Activated CD4-positive, alpha-beta T cell treated with anti-CD3 and anti-CD28 coated beads for 36 hours (primary cell): ENCODE measurements at regions not wholly inside any gene's neighbourhood (a gene's known extent, or its start where the extent isn't known, plus 50 kb on each side); places are given as distances from the start of the nearest gene placed in this dataset.

ENCODE experiments used
- ATAC-seq: fragments of 200-7000 bp; cut with Tn5 transposase; one replicate; pipeline ENCODE4 v1.10.0; 2021; ENCODE audit warnings: mild to moderate bottlenecking, moderate library complexity
- CTCF ChIA-PET: fragments of 350-600 bp; sonication (Branson Sonifier 250); formaldehyde crosslinking; loops from one replicate; lab custom pipeline; 2021; ENCODE audit warnings: antibody characterized with exemption; lab: Charles Lee
- POLR2A ChIA-PET: fragments of 350-600 bp; sonication (Branson Sonifier 250); formaldehyde crosslinking; loops from one replicate; lab custom pipeline; 2021; ENCODE audit warnings: antibody characterized with exemption, inconsistent platforms; lab: Charles Lee
- DNase-seq: peaks from one replicate; pipeline ENCODE4 v3.0.0-alpha.2; 2020
- H3K27ac Mint-ChIP-seq: one replicate; pipeline ENCODE4 v1.8.0; 2021; ENCODE audit warnings: mixed read lengths
- H3K27me3 Mint-ChIP-seq: one replicate; pipeline ENCODE4 v1.8.0; 2021; ENCODE audit warnings: mixed read lengths
- H3K36me3 Mint-ChIP-seq: one replicate; pipeline ENCODE4 v1.8.0; 2021; ENCODE audit warnings: low read depth, mixed read lengths
- H3K4me1 Mint-ChIP-seq: one replicate; pipeline ENCODE4 v1.8.0; 2021; ENCODE audit warnings: mixed read lengths
- H3K4me3 Mint-ChIP-seq: one replicate; pipeline ENCODE4 v1.8.0; 2021; ENCODE audit warnings: mild to moderate bottlenecking, moderate library complexity, mixed read lengths
- H3K9me3 Mint-ChIP-seq: one replicate; pipeline ENCODE4 v1.8.0; 2021; ENCODE audit warnings: low read depth, mixed read lengths
- intact Hi-C, 2 experiments: fragments of 100-400 bp; cut with DNase I in 1 of 2; cut with micrococcal nuclease in 1 of 2; formaldehyde crosslinking; loops; one replicate each; pipeline versions ENCODE4 v1.14.2 to v1.15.1; 2022 to 2024; cut with DNase I, micrococcal nuclease

DNA sequence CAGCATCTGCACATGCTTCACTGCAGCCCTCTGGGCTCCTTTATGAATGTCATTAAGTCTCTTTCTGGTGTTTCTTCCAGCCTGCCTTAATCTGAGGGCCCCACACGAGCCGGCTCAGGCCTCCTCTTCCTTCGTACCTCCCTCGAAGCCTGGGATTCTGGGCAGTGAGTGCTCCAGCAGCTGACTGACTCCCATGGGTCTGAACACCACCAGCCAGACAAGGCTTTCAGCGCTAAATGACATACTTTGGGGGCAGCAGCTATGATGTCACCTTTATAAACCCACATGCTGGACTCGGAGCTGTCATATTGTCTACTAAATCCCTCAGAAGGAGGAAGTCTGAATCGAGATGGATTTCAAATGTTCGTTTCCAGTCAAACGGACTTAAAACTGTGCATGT, 127.1 kb downstream of the TRIM29 start:
- H3K27me3 Mint-ChIP-seq = peaks cover 36% of the 10 kb centered on the region
- ChIA-PET CTCF (interaction anchor here (0.7 kb wide), 1 partner anchor 278 kb away, joined by 3 read pairs; no protein-coding TSS in a partner anchor), POLR2A (no interaction called here)
- H3K9me3 Mint-ChIP-seq = no peaks in the 10 kb centered on the region
- H3K4me1 Mint-ChIP-seq = no peaks in the 10 kb centered on the region
- intact Hi-C loops = loop anchor here in 1 of 2 experiments (5.0 kb wide), 1 partner anchor 343 kb away; no protein-coding TSS in a partner anchor
- no peak for ATAC-seq
- DNase-seq = no peak
- no peak overlapping the region for H3K27ac Mint-ChIP-seq
- H3K36me3 Mint-ChIP-seq = no peaks in the 10 kb centered on the region
- no peak overlapping the region for H3K4me3 Mint-ChIP-seq

DNA sequence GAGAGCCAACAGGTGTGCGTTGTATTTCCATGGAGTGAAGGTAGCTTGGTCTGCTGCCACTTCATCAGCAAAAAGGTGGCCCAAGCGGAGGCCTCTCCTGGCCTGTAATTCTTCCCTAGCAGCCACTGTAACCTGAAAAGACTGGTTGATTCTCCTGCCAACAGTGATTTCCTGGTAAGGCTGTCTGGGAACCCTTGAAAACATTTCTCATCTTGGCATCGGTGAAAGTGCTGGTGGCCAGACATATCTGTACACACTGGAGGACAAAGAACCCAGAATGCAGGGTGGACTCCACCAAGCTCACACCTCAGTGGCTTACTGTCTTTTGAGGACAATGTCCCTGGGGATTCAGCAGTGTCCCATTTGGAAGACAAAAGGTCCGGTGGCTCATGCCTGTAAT, 128.0 kb downstream of the TRIM29 start:
- no peaks in the 10 kb centered on the region for H3K9me3 Mint-ChIP-seq
- DNase-seq = no peak
- no peak overlapping the region for H3K27ac Mint-ChIP-seq
- ChIA-PET POLR2A (no interaction called here), CTCF (no interaction called here)
- peaks cover 29% of the 10 kb centered on the region for H3K27me3 Mint-ChIP-seq
- no peak for ATAC-seq
- intact Hi-C loops = loop anchor here in 1 of 2 experiments (5.0 kb wide), 1 partner anchor 343 kb away; no protein-coding TSS in a partner anchor
- no peaks in the 10 kb centered on the region for H3K36me3 Mint-ChIP-seq
- H3K4me1 Mint-ChIP-seq = no peaks in the 10 kb centered on the region
- no peak overlapping the region for H3K4me3 Mint-ChIP-seq

DNA sequence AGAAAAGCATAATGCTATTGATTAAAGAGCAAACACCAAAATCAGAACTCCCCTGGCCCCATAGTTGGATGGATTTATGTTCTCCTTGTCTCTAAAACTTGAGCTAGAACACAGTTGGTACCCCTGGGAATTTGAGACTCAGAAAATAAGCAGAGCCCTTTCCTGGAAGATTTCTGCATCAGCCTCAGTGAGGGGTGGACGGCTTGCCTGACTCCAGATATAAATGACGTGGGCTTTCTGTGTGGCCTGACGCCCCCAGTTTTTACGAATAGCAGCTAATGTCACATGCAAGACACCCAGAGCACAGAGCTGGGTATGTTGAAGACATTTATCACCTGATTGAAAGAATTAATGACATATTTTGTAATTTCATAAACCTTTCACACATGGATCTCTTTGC, 130.8 kb downstream of the TRIM29 start:
- H3K4me3 Mint-ChIP-seq = no peak overlapping the region
- ATAC-seq (no peak), DNase-seq (no peak)
- POLR2A ChIA-PET = no interaction called here
- no peaks in the 10 kb centered on the region for H3K36me3 Mint-ChIP-seq
- no peaks in the 10 kb centered on the region for H3K4me1 Mint-ChIP-seq
- intact Hi-C loops = no loop called here
- H3K9me3 Mint-ChIP-seq = no peaks in the 10 kb centered on the region
- CTCF ChIA-PET = no interaction called here
- no peak overlapping the region for H3K27ac Mint-ChIP-seq
- peaks cover 27% of the 10 kb centered on the region for H3K27me3 Mint-ChIP-seq

DNA sequence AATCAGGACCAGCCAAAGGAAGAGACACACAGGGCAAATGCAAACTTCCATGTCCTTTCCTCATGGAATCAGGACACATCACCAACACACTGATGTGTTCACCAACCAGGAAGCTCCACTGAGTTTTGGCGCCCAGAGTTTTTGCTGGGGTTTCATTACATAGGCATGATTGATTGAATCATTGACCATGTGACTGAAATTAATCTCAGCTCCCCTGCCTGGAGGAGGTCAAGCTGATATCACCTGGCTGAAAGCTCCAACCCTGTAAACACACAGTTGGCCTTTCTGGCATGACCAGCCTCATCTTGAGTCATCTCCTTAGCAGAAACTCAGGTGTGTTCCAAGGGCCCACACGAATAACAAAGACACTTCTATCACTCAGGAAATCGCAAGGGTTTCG, 133.2 kb downstream of the TRIM29 start:
- H3K9me3 Mint-ChIP-seq = no peaks in the 10 kb centered on the region
- no peaks in the 10 kb centered on the region for H3K4me1 Mint-ChIP-seq
- no peak overlapping the region for H3K4me3 Mint-ChIP-seq
- ChIA-PET POLR2A (no interaction called here), CTCF (no interaction called here)
- no peaks in the 10 kb centered on the region for H3K36me3 Mint-ChIP-seq
- DNase-seq (no peak), ATAC-seq (no peak)
- no peak overlapping the region for H3K27ac Mint-ChIP-seq
- H3K27me3 Mint-ChIP-seq = peaks cover 19% of the 10 kb centered on the region
- intact Hi-C loops = no loop called here

DNA sequence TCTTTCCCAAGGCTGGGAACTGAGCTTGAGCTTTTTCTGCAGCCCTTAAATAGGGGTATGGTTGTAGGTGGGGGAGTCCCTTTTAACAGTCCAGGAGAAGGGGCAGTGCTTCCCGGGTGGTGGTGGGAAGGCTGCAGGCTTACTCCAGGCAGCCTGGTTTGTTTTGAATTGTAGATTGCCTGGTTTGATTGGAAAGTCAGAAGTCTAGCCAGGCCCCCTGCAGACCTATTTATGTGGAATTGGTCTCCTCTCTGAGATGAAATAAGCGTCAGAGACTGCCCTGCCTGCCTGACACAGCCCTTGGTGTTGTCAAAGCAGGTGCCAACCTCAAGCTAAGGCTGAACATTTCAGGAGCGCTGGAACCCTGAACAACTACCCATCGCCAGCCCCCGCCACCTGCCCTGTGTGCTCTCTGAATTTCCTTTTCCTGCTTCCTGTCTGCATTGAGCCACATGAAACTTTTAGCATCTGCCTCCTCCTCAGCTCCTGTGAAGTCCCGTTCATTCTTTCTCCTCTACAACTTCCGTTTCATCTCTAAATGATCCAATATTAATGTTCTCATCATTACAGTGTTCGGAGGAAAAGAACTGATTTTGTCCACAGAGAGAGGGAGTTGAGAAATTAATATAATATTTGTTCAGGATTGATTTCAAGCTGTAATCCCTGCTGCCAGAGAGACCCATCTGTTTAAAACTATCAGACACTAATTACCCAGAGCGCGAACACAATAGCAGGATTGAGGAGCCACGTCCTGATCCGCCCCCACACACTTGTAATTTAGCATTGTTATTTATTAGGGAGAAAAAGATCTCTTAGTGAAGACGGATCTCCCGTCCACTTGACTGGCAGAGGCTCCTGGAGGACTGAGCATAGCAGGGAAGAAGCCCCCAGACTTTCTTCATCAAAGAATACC, 136.5 kb downstream of the TRIM29 start:
- DNase-seq = no peak
- intact Hi-C loops = no loop called here
- ATAC-seq = no peak
- POLR2A ChIA-PET = no interaction called here
- no peaks in the 10 kb centered on the region for H3K9me3 Mint-ChIP-seq
- H3K27me3 Mint-ChIP-seq = peaks cover 16% of the 10 kb centered on the region
- H3K4me1 Mint-ChIP-seq = no peaks in the 10 kb centered on the region
- no peak overlapping the region for H3K4me3 Mint-ChIP-seq
- no peak overlapping the region for H3K27ac Mint-ChIP-seq
- H3K36me3 Mint-ChIP-seq = no peaks in the 10 kb centered on the region
- CTCF ChIA-PET = interaction anchor here (0.6 kb wide), 1 partner anchor 159 kb away, joined by 3 read pairs; no protein-coding TSS in a partner anchor

DNA sequence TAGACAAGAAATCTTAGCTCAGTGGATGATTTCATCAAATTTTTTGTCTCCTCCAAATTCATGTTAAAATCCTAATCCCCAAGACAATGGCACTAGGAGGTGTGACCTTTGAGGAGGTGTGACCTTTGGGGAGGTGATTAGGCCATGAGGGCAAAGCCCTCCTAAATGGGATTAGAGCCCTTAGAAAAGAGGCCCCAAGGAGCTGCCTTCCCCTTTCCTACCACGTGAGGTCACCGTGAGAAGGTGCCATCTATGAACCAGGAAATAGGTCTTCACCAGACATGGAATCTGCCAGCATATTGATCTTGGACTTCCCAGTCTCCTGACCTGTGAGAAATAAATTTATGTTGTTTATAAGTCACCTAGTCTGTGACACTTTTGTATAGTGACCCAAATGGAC, 138.7 kb downstream of the TRIM29 start:
- POLR2A ChIA-PET = no interaction called here
- no peak overlapping the region for H3K4me3 Mint-ChIP-seq
- H3K27me3 Mint-ChIP-seq = peaks cover 16% of the 10 kb centered on the region
- H3K4me1 Mint-ChIP-seq = no peaks in the 10 kb centered on the region
- H3K9me3 Mint-ChIP-seq = no peaks in the 10 kb centered on the region
- ATAC-seq = no peak
- intact Hi-C loops = no loop called here
- no peaks in the 10 kb centered on the region for H3K36me3 Mint-ChIP-seq
- CTCF ChIA-PET = interaction anchor here (0.6 kb wide), 1 partner anchor 191 kb away, joined by 3 read pairs; no protein-coding TSS in a partner anchor
- H3K27ac Mint-ChIP-seq = no peak overlapping the region
- DNase-seq = no peak

DNA sequence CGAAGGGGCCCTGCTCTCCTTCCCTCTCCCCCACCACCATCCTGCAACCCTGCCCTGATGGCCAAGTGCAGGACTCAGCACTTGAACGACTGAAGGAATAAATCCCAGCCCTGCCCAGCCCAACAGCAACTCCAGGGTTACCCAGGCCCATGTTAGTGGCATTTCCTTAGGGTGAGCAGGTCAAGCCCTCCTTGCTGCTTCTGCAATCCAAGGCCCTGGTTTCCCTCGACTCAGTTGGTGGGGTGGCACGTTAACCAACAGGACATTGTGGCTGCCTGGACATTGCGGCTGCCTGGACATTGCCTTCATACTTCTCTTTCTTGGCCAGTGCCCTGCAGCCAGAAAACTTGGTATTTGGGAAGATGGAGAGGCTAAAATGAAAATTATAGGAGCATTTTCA, 141.4 kb downstream of the TRIM29 start:
- peaks cover 7% of the 10 kb centered on the region for H3K27me3 Mint-ChIP-seq
- no peak overlapping the region for H3K27ac Mint-ChIP-seq
- H3K4me3 Mint-ChIP-seq = no peak overlapping the region
- ATAC-seq (no peak), DNase-seq (no peak)
- intact Hi-C loops = no loop called here
- ChIA-PET CTCF (no interaction called here), POLR2A (no interaction called here)
- H3K9me3 Mint-ChIP-seq = no peaks in the 10 kb centered on the region
- H3K4me1 Mint-ChIP-seq = no peaks in the 10 kb centered on the region
- no peaks in the 10 kb centered on the region for H3K36me3 Mint-ChIP-seq

DNA sequence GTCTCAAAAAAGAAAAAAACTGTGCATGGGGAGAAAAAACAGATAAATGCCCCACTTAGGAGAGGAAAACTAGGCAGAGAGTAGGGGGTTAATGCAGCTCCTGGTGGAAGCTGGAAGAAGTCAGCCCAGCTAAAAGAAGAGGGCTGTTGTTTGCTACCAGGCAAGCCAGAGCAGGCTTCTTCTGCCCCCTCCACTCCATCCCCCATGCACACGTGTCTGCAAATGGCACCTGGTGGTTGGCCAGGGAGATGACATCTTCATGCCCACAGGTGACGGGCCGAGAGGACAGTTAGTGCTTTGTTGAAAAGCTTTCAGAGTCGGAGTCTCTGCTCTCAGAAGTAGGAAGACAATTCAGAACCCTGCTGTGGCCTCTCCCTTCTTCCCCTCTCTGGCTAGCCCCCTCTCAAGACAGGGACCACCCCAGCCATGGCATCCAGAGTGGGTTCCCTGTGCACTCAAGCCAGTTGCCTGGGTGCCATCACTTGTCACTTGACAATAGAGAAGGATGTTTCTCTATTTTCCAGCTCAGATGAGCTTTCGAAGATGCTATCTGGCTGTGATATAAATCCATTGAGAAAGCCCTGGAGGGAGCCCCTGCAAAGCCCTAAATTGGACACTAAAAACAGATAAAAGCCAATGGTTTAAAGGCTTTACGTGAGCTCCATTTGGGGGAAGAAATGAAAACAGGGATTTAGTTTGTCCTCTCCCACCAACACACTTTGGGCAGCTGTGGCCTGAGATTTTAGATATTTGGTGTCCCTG, 142.0 kb downstream of the TRIM29 start:
- CTCF ChIA-PET = no interaction called here
- POLR2A ChIA-PET = no interaction called here
- DNase-seq (no peak), ATAC-seq (no peak)
- Mint-ChIP-seq H3K27me3 (peaks cover 7% of the 10 kb centered on the region), H3K4me3 (no peak overlapping the region), H3K9me3 (no peaks in the 10 kb centered on the region), H3K36me3 (no peaks in the 10 kb centered on the region), H3K27ac (no peak overlapping the region), H3K4me1 (no peaks in the 10 kb centered on the region)
- intact Hi-C loops = no loop called here

DNA sequence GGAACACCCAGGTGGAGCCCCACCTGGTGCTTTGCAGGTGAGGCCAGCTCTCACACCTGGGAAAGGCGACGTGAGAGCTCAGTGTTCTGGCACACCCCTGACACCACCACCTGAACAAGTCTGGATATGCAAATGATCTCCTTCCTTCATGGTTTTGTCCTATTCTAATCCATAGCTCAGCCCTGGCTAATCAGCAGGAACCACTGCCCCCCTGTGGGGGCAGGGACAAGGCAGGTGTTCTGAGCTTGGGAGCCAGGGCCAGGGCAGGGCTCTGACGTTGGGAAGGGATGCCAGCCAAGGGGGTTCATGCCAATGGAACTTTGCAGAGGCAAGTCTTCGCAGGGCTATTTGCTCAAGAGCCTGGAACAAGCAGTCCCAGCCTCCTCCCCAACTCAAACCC, 144.2 kb downstream of the TRIM29 start:
- no peaks in the 10 kb centered on the region for H3K36me3 Mint-ChIP-seq
- H3K9me3 Mint-ChIP-seq = no peaks in the 10 kb centered on the region
- intact Hi-C loops = no loop called here
- ATAC-seq (no peak), DNase-seq (no peak)
- H3K4me1 Mint-ChIP-seq = no peaks in the 10 kb centered on the region
- H3K27ac Mint-ChIP-seq = no peak overlapping the region
- H3K27me3 Mint-ChIP-seq = peaks cover 12% of the 10 kb centered on the region
- no peak overlapping the region for H3K4me3 Mint-ChIP-seq
- ChIA-PET CTCF (no interaction called here), POLR2A (no interaction called here)

DNA sequence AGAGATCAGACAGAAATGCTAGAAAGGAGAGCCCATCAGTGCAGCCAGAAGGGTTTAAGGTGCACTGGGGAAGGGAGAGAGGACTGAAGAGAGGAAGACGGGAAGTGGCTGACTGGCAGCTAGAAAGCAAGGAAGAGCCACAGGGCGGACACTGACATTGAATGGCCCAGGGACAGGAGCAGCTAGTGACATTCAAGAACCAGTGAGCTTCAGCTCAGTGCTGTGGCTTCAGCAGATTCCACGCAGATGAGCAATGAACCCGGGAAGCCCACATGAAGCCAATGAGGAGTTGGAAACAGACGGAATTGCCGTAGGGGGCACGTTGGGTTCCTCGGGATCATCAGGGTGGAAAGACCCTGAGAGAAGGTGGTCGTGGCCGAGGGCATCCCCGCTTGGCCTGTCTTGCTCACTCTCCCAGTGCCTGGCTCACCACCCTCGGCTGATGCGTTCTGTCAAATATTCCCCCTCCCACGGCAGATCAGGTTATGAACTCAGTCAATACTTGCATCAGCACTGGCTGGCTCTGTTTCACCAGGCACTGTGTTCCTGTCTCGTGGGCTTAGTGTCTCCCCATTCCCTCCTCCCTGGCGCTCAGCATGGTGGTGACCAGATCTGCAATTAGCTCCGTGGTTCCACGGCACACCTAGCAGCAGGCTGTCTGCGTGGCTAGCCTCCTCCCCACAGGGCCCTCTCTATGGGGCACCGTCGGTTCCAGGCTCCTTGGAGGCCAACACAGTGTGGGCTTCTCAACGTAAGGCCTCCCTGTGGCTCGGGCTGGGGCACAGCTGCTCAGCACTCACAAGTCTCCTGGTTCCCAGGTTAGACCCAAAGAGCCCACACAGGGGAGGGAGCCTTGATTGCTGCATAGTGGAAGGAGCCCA, 145.5 kb downstream of the TRIM29 start:
- Mint-ChIP-seq H3K4me1 (no peaks in the 10 kb centered on the region), H3K27ac (no peak overlapping the region), H3K36me3 (no peaks in the 10 kb centered on the region), H3K9me3 (no peaks in the 10 kb centered on the region), H3K4me3 (no peak overlapping the region), H3K27me3 (peaks cover 12% of the 10 kb centered on the region)
- POLR2A ChIA-PET = no interaction called here
- ATAC-seq (no peak), DNase-seq (peak; percentile 18)
- intact Hi-C loops = no loop called here
- CTCF ChIA-PET = no interaction called here

DNA sequence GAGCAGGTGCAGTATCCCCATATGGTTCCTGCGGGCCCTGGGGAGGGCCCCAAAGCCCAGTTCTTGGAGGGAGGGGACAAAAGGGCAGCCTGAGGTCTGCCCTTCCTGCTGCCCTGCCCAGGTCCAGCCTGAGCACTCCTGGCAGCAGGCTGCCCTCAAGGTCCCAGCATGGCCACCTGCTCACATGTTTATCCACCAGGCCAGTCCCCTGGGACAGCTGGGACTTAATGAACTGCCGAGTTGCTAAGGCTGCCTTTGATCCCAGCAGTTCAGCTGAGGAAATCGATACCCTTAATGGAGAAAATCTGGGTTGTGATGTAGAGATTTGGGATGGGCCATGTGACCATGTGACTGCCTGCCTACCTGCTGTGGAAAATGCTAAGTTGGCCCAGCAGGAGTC, 146.2 kb downstream of the TRIM29 start:
- ChIA-PET CTCF (no interaction called here), POLR2A (no interaction called here)
- Mint-ChIP-seq H3K4me3 (no peak overlapping the region), H3K4me1 (no peaks in the 10 kb centered on the region), H3K27me3 (peaks cover 12% of the 10 kb centered on the region), H3K27ac (no peak overlapping the region), H3K36me3 (no peaks in the 10 kb centered on the region), H3K9me3 (no peaks in the 10 kb centered on the region)
- DNase-seq (no peak), ATAC-seq (no peak)
- intact Hi-C loops = no loop called here
